Breast epithelium (tissue), 3 donors: ENCODE measurements at regions not wholly inside any gene's neighbourhood (a gene's known extent, or its start where the extent isn't known, plus 50 kb on each side); places are given as distances from the start of the nearest gene placed in this dataset.

Experiments used
- CTCF ChIP-seq, 3 donors: fragments of 450-650 bp; IDR thresholded peaks; one replicate each; pipeline ENCODE4 v1.5.1; 2016 to 2017; ENCODE audit warnings: antibody characterized with exemption in 3 of 3, mild to moderate bottlenecking in 3 of 3, moderate library complexity in 3 of 3
- POLR2A ChIP-seq: fragments of 450-650 bp; IDR thresholded peaks from one replicate; pipeline ENCODE4 v1.6.1; 2016; ENCODE audit warnings: antibody characterized with exemption, mild to moderate bottlenecking, moderate library complexity

DNA sequence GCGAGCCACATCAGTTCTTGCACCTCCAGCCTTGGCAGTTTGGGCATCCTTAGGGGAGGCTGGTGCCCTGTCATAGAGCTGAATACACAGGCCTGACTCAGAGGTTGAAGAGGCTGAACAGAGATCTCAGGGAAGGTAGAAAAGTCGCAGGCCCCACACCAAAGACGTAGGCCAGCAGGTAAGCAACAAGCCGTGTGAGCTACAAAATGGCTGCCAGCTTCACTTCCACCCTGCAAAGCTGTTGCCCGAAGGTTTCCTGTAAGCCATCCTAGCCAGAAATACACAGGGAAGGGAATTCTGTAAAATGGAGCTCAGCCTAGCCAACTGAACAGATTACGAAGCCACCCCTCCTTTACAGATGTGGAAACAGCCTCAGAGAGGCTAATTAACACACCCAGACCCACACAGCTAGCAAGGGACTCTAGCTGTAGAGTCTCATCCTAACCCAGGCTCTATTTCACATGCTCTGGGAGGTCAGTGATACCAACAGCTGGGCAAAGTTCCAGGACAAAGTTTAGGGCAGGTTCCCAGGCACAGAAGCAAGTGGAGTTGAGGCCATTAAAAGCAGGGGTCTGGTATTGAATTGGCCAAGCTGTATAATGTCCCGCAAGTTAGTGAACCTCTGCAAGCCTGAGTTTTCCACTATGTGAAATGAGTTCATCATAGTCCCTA is 66.3 kb upstream of the RASGRF1 start:
- no peak for TF ChIP-seq CTCF (IDR thresholded peaks at IDR 0.05)
- TF ChIP-seq POLR2A: no peak
